Vagina (tissue), 2 donors: ENCODE measurements at regions not wholly inside any gene's neighbourhood (a gene's known extent, or its start where the extent isn't known, plus 50 kb on each side); places are given as distances from the start of the nearest gene placed in this dataset.

Experiments
- CTCF ChIP-seq, 3 experiments: fragments of 450-650 bp in 2 of 3; fragments of 200-600 bp in 1 of 3; sonication (generic) in 1 of 3; IDR thresholded peaks; one replicate each; pipeline ENCODE4 v1.5.1; 2017 to 2019; ENCODE audit warnings: antibody characterized with exemption in 3 of 3, mild to moderate bottlenecking in 2 of 3, moderate library complexity in 2 of 3
- POLR2A ChIP-seq, 2 donors: fragments of 450-650 bp; IDR thresholded peaks; one replicate each; pipeline ENCODE4 v1.6.1; 2017; ENCODE audit warnings: antibody characterized with exemption in 2 of 2, mild to moderate bottlenecking in 2 of 2, moderate library complexity in 2 of 2

- TF ChIP-seq CTCF (IDR thresholded peaks at IDR 0.05) = no peak
- no peak for TF ChIP-seq POLR2A (IDR thresholded peaks at IDR 0.05)
Measured at GRCh38 chr11:15610881-15611280, 496.2 kb downstream of the INSC start.
